MM.1S (cell line): ENCODE measurements at regions not wholly inside any gene's neighbourhood (a gene's known extent, or its start where the extent isn't known, plus 50 kb on each side); places are given as distances from the start of the nearest gene placed in this dataset.

Experiments
- DNase-seq: peaks from one replicate; pipeline ENCODE4 v3.0.0-alpha.2; 2015
- H2AFZ ChIP-seq: fragments of 300-600 bp; sonication (generic); 2 replicates; pipeline ENCODE4 v1.6.0; 2016; ENCODE audit warnings: antibody characterized with exemption, low read length
- H3F3A ChIP-seq: fragments of 300-600 bp; sonication (generic); 2 replicates; pipeline ENCODE4 v1.6.1; 2016; ENCODE audit warnings: mild to moderate bottlenecking, antibody characterized with exemption, low read length, moderate library complexity, mixed read lengths; ENCODE audit not compliant: insufficient read depth
- H3K27ac ChIP-seq: fragments of 300-600 bp; sonication (generic); 2 replicates; pipeline ENCODE4 v1.5.1; 2016; ENCODE audit warnings: mild to moderate bottlenecking, low read length
- H3K27me3 ChIP-seq: fragments of 300-600 bp; sonication (generic); replicated peaks from 2 replicates; pipeline ENCODE4 v1.6.0; 2016; ENCODE audit warnings: low read length; ENCODE audit not compliant: insufficient read depth
- H3K36me3 ChIP-seq: fragments of 300-600 bp; sonication (generic); replicated peaks from 2 replicates; pipeline ENCODE4 v1.6.1; 2016; ENCODE audit warnings: mild to moderate bottlenecking, low read length, mixed read lengths; ENCODE audit not compliant: insufficient read depth
- H3K4me1 ChIP-seq: fragments of 300-600 bp; sonication (generic); 2 replicates; pipeline ENCODE4 v1.6.1; 2016; ENCODE audit warnings: low read length, mixed read lengths
- H3K4me2 ChIP-seq: fragments of 300-600 bp; sonication (generic); 2 replicates; pipeline ENCODE4 v1.6.0; 2016; ENCODE audit warnings: low read depth, low read length
- H3K4me3 ChIP-seq: fragments of 300-600 bp; sonication (generic); 2 replicates; pipeline ENCODE4 v1.5.1; 2016; ENCODE audit warnings: low read length, mixed read lengths
- H3K79me2 ChIP-seq: fragments of 300-600 bp; sonication (generic); 2 replicates; pipeline ENCODE4 v1.6.1; 2016; ENCODE audit warnings: mixed run types, low read length, mixed read lengths
- H3K9ac ChIP-seq: fragments of 300-600 bp; sonication (generic); 2 replicates; pipeline ENCODE4 v1.6.1; 2016; ENCODE audit warnings: low read length, mixed read lengths
- H3K9me2 ChIP-seq: fragments of 300-600 bp; sonication (generic); replicated peaks from 2 replicates; pipeline ENCODE4 v1.6.1; 2016; ENCODE audit warnings: mild to moderate bottlenecking, low read length, mixed read lengths; ENCODE audit not compliant: insufficient read depth
- H3K9me3 ChIP-seq: fragments of 300-600 bp; sonication (generic); replicated peaks from 2 replicates; pipeline ENCODE4 v1.6.1; 2016; ENCODE audit warnings: mild to moderate bottlenecking, low read length, mixed read lengths; ENCODE audit not compliant: insufficient read depth
- H4K20me1 ChIP-seq: fragments of 300-600 bp; sonication (generic); 2 replicates; pipeline ENCODE4 v1.6.1; 2016; ENCODE audit warnings: mild to moderate bottlenecking, low read length, moderate library complexity, mixed read lengths; ENCODE audit not compliant: insufficient read depth
- EZH2 ChIP-seq: fragments of 300-600 bp; sonication (generic); optimal IDR thresholded peaks from 2 replicates; pipeline ENCODE3; 2017; ENCODE audit warnings: low read depth, mild to moderate bottlenecking, antibody characterized with exemption, low read length, mixed read lengths
- EZH2phosphoT487 ChIP-seq: fragments of 300-600 bp; sonication (generic); IDR thresholded peaks from 2 replicates; pipeline ENCODE4 v1.6.1; 2018; ENCODE audit warnings: antibody characterized with exemption, low read length
- TF ChIP-seq, protein P1 (sequence below): fragments of 300-600 bp; sonication (generic); IDR thresholded peaks from 2 replicates; pipeline ENCODE4 v1.5.1; 2016; ENCODE audit warnings: antibody characterized with exemption, low read length, mixed read lengths

DNA sequence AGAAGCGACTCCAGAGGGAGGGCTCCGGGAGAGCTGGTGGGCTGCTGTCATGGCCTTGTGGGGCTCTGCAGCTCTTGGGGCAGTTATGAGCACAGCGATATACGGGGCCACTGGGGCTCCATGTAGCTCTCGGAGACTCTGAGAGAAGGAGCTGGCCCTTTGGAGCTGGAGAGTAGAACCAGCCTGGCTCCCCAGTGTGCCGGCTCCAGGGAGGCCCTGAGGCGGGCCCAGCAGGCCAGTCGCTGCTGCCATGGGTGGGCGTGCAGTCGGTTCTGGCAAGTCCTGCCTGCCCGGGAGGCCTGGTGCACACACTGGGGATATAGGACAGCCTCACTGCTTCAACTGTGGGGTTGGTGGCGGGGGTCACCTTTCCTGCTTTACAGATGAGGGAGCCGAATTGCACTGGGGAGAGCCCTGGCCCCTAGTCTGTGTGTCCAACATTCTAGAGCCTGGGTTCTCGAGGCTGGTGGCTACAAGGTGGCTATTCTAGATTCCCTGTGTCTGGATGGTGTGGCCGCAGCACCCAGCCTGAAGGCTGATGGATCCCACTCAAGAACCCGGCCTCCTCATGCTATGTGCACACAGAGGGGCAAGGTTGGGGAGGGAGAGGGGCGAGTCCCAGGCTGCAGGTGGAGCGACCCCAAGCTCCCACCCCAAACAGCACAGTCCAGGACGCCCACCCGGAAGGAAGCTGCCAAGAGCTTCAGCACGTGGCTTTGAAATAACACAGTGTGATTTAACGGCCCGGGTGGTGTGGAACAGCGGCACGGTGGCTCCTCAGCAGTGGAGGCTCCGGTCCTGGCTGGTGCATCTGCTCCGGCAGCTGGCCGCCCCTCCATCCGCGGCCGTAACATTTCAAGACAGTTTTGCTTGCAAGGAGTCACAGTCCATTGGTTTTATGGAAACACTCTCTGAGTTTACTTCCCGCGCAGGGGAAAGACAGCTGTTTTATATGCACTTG is 188.3 kb upstream of the C14orf180 start:
- TF ChIP-seq EZH2phosphoT487 (no peak), EZH2 (no peak)
- TF ChIP-seq, protein P1, sequence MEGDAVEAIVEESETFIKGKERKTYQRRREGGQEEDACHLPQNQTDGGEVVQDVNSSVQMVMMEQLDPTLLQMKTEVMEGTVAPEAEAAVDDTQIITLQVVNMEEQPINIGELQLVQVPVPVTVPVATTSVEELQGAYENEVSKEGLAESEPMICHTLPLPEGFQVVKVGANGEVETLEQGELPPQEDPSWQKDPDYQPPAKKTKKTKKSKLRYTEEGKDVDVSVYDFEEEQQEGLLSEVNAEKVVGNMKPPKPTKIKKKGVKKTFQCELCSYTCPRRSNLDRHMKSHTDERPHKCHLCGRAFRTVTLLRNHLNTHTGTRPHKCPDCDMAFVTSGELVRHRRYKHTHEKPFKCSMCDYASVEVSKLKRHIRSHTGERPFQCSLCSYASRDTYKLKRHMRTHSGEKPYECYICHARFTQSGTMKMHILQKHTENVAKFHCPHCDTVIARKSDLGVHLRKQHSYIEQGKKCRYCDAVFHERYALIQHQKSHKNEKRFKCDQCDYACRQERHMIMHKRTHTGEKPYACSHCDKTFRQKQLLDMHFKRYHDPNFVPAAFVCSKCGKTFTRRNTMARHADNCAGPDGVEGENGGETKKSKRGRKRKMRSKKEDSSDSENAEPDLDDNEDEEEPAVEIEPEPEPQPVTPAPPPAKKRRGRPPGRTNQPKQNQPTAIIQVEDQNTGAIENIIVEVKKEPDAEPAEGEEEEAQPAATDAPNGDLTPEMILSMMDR = no peak
- Histone ChIP-seq H3K4me2 (no peak overlapping the region), H3K4me1 (no peaks in the 10 kb centered on the region), H3K79me2 (no peaks in the 10 kb centered on the region), H3K36me3 (no peaks in the 10 kb centered on the region), H3K9me3 (no peaks in the 10 kb centered on the region), H3K27ac (no peak overlapping the region), H3K4me3 (no peak overlapping the region), H3K9me2 (no peaks in the 10 kb centered on the region), H2AFZ (no peak overlapping the region), H3K9ac (no peak overlapping the region), H4K20me1 (no peaks in the 10 kb centered on the region), H3K27me3 (peaks cover 42% of the 10 kb centered on the region), H3F3A (no peaks in the 10 kb centered on the region)
- no peak for DNase-seq

DNA sequence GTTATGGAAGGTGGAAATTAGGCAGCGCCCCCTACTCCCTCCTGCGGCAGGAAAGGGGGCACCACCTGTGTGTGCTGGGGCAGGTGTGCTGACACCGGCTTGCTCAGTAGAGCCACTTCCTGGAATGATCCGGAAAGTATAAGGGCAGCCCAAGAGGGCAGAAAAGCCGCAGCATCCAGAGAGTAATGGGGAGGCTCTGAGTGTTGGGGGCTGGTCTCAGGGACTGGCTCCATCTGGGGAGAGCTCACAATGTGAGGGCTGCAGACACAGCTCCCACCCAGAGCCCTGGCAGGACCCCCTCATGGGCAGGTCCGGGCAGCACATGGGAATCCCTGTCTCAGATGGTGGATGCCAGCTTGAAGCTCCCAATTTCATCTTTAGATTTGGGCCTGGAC is 187.6 kb upstream of the C14orf180 start:
- no peaks in the 10 kb centered on the region for H3K79me2 ChIP-seq

DNA sequence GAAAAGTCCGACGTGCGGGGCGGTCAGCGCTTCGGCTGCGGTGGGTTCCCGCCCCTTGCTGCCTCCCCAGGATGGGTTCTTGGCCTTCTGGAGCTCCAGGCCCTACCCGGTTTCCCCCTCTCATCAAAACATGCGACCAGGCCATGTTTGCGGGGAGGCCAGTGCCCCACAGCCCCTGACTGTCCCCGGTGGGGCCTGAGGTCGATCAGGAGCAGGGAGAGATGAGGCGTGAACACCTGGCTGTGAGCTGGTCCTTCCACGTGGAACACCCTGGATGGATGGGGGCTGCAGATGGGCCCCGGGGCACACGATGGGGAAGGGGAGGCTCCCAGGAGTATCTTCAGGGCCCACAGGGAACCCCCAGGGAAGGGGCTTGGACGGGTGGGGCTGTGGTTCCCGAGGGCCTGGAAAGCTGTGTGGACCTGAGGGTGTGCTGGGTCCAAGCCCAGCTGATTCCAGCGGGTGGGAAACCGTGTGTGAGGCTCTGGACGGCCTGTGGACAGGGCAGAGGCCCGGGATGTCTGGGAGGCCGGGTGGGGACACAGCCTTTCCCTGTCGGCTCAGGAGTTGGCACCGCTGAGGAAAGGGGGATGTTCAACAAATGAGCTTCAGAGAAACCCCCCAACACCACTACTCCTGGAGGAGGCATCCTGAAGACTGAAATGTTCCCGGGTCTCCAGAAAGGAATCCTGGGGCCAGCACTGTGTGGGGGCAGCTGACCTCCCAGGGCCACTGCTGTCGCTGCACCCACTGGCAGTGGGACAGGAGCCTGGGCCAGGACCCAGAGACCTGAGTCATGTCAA is 187.0 kb upstream of the C14orf180 start:
- Histone ChIP-seq H3K27me3 (peaks cover 55% of the 10 kb centered on the region), H3K9me2 (no peaks in the 10 kb centered on the region)
- TF ChIP-seq EZH2phosphoT487 (no peak), EZH2 (no peak)
- TF ChIP-seq, protein P1 = no peak

More for the DNA sequence above, 187.6 kb upstream of the C14orf180 start:
- Histone ChIP-seq H4K20me1 (no peaks in the 10 kb centered on the region), H3K9ac (no peak overlapping the region), H3K9me2 (no peaks in the 10 kb centered on the region), H3K4me2 (no peak overlapping the region), H3K4me1 (no peaks in the 10 kb centered on the region), H3K27me3 (peaks cover 49% of the 10 kb centered on the region), H3K4me3 (no peak overlapping the region), H3K9me3 (no peaks in the 10 kb centered on the region), H2AFZ (no peak overlapping the region), H3K36me3 (no peaks in the 10 kb centered on the region), H3K27ac (no peak overlapping the region), H3F3A (no peaks in the 10 kb centered on the region)
- no peak for TF ChIP-seq EZH2
- TF ChIP-seq EZH2phosphoT487 = no peak
- TF ChIP-seq, protein P1 = no peak
- no peak for DNase-seq

More for the DNA sequence above, 187.0 kb upstream of the C14orf180 start:
- Histone ChIP-seq H3K79me2 (no peaks in the 10 kb centered on the region), H3K27ac (no peak overlapping the region), H4K20me1 (no peaks in the 10 kb centered on the region), H3K9me3 (no peaks in the 10 kb centered on the region), H3K4me1 (no peaks in the 10 kb centered on the region), H3K4me2 (no peak overlapping the region), H3K4me3 (no peak overlapping the region), H3K36me3 (no peaks in the 10 kb centered on the region), H2AFZ (no peak overlapping the region), H3F3A (no peaks in the 10 kb centered on the region), H3K9ac (no peak overlapping the region)
- no peak for DNase-seq
